HCT116 (cell line): ENCODE measurements at regions not wholly inside any gene's neighbourhood (a gene's known extent, or its start where the extent isn't known, plus 50 kb on each side); places are given as distances from the start of the nearest gene placed in this dataset.

Source experiments
- ATAC-seq: fragments of 200-7000 bp; cut with Tn5 transposase; 2 replicates; pipeline ENCODE4 v1.9.1; 2020; ENCODE audit warnings: mild to moderate bottlenecking, moderate library complexity
- BruUV-seq: library from RNA; stranded (reverse); fragments of 400-500 nt; replicated peaks from 2 replicates; lab custom pipeline; 2021; lab: Mats Ljungman, UMichigan
- CTCF ChIA-PET: fragments of 300-600 bp; sonication (Branson Sonifier 250); formaldehyde crosslinking; loops from one replicate; lab custom pipeline; 2021; ENCODE audit warnings: antibody characterized with exemption; lab: Charles Lee
- POLR2A ChIA-PET: fragments of 300-600, 350-600 bp; sonication (Branson Sonifier 250); formaldehyde crosslinking; loops from one replicate; lab custom pipeline; 2021; ENCODE audit warnings: antibody characterized with exemption; lab: Charles Lee
- RAD21 ChIA-PET, 2 experiments: fragments of 300-600 bp; sonication (Branson Sonifier 250); formaldehyde crosslinking; loops; one replicate each; lab custom pipeline; 2023; ENCODE audit warnings: low total read pairs in 2 of 2; ENCODE audit not compliant: uncharacterized antibody in 2 of 2, unreplicated experiment in 2 of 2, low non-redundant PET in 1 of 2; lab: Charles Lee
- DNase-seq: peaks from one replicate; pipeline ENCODE4 v3.0.0-alpha.2; 2010; ENCODE audit warnings: low read depth, low spot score
- H2AFZ ChIP-seq: fragments of 200-600 bp; shearing (Covaris generic), sonication (generic); 2 replicates; pipeline ENCODE4 v1.6.1; 2017; ENCODE audit warnings: low read depth, mixed run types, mixed read lengths, antibody characterized with exemption, low read length; ENCODE audit not compliant: poor library complexity, severe bottlenecking
- H3K27ac ChIP-seq: 2 replicates; pipeline ENCODE4 v1.5.1; 2012; ENCODE audit warnings: low read depth, low read length
- H3K27me3 ChIP-seq: fragments of 200-600 bp; sonication (generic); 2 replicates; pipeline ENCODE4 v1.6.1; 2016; ENCODE audit warnings: mixed run types, low read length, mixed read lengths; ENCODE audit not compliant: insufficient read depth
- H3K36me3 ChIP-seq, 2 experiments: fragments of 200-500 bp in 1 of 2; fragments of 200-600 bp in 1 of 2; sonication (Bioruptor generic) in 1 of 2; sonication (generic) in 1 of 2; 2 replicates each; pipeline versions ENCODE4 v1.5.1 to v1.6.1; 2014 to 2016; ENCODE audit warnings: low read length in 2 of 2, inconsistent platforms in 1 of 2, mixed read lengths in 1 of 2, mixed run types in 1 of 2; ENCODE audit not compliant: insufficient read depth in 2 of 2, control insufficient read depth in 1 of 2
- H3K4me1 ChIP-seq, 2 experiments: fragments of 200-600 bp in 1 of 2; sonication (generic) in 1 of 2; 2 replicates each; pipeline versions ENCODE4 v1.5.1 to v1.6.1; 2012 to 2017; ENCODE audit warnings: low read length in 2 of 2, inconsistent platforms in 1 of 2, mild to moderate bottlenecking in 1 of 2, mixed read lengths in 1 of 2, mixed run types in 1 of 2, moderate library complexity in 1 of 2; ENCODE audit not compliant: insufficient read depth in 2 of 2, control insufficient read depth in 1 of 2
- H3K4me2 ChIP-seq: fragments of 200-600 bp; sonication (generic); 2 replicates; pipeline ENCODE4 v1.6.1; 2017; ENCODE audit warnings: mixed run types, low read length, mixed read lengths
- H3K4me3 ChIP-seq, 2 experiments: fragments of 200-600 bp in 1 of 2; sonication (generic) in 1 of 2; replicated peaks in 1 of 2; 2 replicates each; pipeline ENCODE4 v1.5.1; 2011 to 2016; ENCODE audit warnings: low read length in 2 of 2, control low read depth in 1 of 2, low read depth in 1 of 2, mild to moderate bottlenecking in 1 of 2, mixed read lengths in 1 of 2, mixed run types in 1 of 2
- H3K79me2 ChIP-seq: fragments of 200-600 bp; sonication (generic); 2 replicates; pipeline ENCODE4 v1.6.1; 2017; ENCODE audit warnings: mild to moderate bottlenecking, mixed run types, low read length, moderate library complexity, mixed read lengths; ENCODE audit not compliant: insufficient read depth
- H3K9ac ChIP-seq: fragments of 200-600 bp; sonication (generic); 2 replicates; pipeline ENCODE4 v1.6.1; 2016; ENCODE audit warnings: low read length, mixed read lengths
- H3K9me2 ChIP-seq: fragments of 200-600 bp; sonication (generic), shearing (Covaris generic); 2 replicates; pipeline ENCODE4 v1.6.1; 2017; ENCODE audit warnings: mixed run types, mild to moderate bottlenecking, moderate library complexity; ENCODE audit not compliant: insufficient read depth
- H3K9me3 ChIP-seq, 2 experiments: fragments of 200-500 bp in 1 of 2; fragments of 200-600 bp in 1 of 2; sonication (Bioruptor generic) in 1 of 2; sonication (generic) in 1 of 2; 2 replicates each; pipeline ENCODE4 v1.6.1; 2014 to 2017; ENCODE audit warnings: low read length in 2 of 2, mixed read lengths in 2 of 2, inconsistent platforms in 1 of 2, low read depth in 1 of 2, mild to moderate bottlenecking in 1 of 2, mixed run types in 1 of 2, moderate library complexity in 1 of 2; ENCODE audit not compliant: control insufficient read depth in 1 of 2, insufficient read depth in 1 of 2
- H4K20me1 ChIP-seq: fragments of 200-600 bp; sonication (generic), shearing (Covaris generic); 2 replicates; pipeline ENCODE4 v1.6.1; 2017; ENCODE audit warnings: mixed run types, mild to moderate bottlenecking, moderate library complexity; ENCODE audit not compliant: insufficient read depth
- CEBPB ChIP-seq: IDR thresholded peaks from 2 replicates; pipeline ENCODE4 v1.6.1; 2012; ENCODE audit warnings: low read depth
- EGR1 ChIP-seq: IDR thresholded peaks from 2 replicates; pipeline ENCODE4 v1.6.1; 2012; ENCODE audit warnings: low read depth
- ELF1 ChIP-seq: IDR thresholded peaks from 2 replicates; pipeline ENCODE4 v1.6.1; 2012; ENCODE audit warnings: low read depth, borderline replicate concordance
- EZH2phosphoT487 ChIP-seq: fragments of 200-600 bp; IDR thresholded peaks from 2 replicates; pipeline ENCODE4 v1.6.1; 2018; ENCODE audit warnings: antibody characterized with exemption, borderline replicate concordance
- FOSL1 ChIP-seq: IDR thresholded peaks from 2 replicates; pipeline ENCODE4 v1.6.1; 2012; ENCODE audit warnings: low read depth
- JUND ChIP-seq: IDR thresholded peaks from 2 replicates; pipeline ENCODE4 v1.6.1; 2012
- POLR2A ChIP-seq: IDR thresholded peaks from 2 replicates; pipeline ENCODE4 v1.7.0; 2011; ENCODE audit warnings: borderline replicate concordance; ENCODE audit not compliant: insufficient read depth, insufficient read length; ENCODE audit errors: extremely low read depth
- POLR2AphosphoS5 ChIP-seq: IDR thresholded peaks from 2 replicates; pipeline ENCODE4 v1.6.1; 2011; ENCODE audit warnings: mild to moderate bottlenecking, low read depth, low read length, moderate library complexity
- SIN3A ChIP-seq: IDR thresholded peaks from 2 replicates; pipeline ENCODE4 v1.6.1; 2012; ENCODE audit warnings: low read depth
- SP1 ChIP-seq: IDR thresholded peaks from 2 replicates; pipeline ENCODE4 v1.6.1; 2012; ENCODE audit warnings: low read depth
- TCF7L2 ChIP-seq: IDR thresholded peaks from 2 replicates; pipeline ENCODE4 v1.7.0; 2011; ENCODE audit warnings: borderline replicate concordance, inconsistent platforms; ENCODE audit not compliant: insufficient read depth, insufficient read length; ENCODE audit errors: extremely low read depth
- ZFX ChIP-seq: fragments of 450-650 bp; IDR thresholded peaks from 2 replicates; pipeline ENCODE4 v1.6.1; 2017
- intact Hi-C: fragments of 100-400 bp; cut with micrococcal nuclease; formaldehyde crosslinking; loops from 2 replicates; pipeline ENCODE4 v1.10.0; 2022
- TF ChIP-seq, protein P1 (sequence below): IDR thresholded peaks from 2 replicates; pipeline ENCODE4 v1.6.1; 2012
- TF ChIP-seq, protein P2 (sequence below): IDR thresholded peaks from 2 replicates; pipeline ENCODE4 v1.6.1; 2012; ENCODE audit warnings: low read depth

DNA sequence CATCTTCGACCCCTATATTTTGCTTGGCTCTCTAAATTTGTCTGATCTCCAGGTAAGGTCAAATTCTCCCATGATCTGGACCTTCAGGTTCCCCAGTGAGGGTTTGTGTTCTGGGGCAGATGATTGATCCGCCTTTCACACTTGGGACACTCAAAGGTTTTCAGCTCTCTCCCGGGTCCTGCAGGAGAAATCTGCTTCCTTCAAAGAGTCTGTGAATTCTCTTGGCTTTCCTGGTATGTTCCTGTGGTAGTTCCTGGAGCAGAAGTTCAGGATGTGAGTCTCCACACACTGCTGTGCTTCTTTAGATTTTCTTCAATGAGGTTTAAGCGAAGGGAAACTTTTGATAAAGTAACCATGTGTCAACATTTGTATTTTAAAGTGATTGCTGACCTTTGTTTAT is 318.0 kb downstream of the TAF11L14 start:
- Histone ChIP-seq H4K20me1 (no peaks in the 10 kb centered on the region), H3K9ac (no peak overlapping the region), H3K79me2 (no peaks in the 10 kb centered on the region), H3K9me2 (no peaks in the 10 kb centered on the region), H3K27me3 (no peaks in the 10 kb centered on the region), H2AFZ (no peak overlapping the region), H3K9me3 (peaks cover 8 to 19% of the 10 kb centered on the region in 2 experiments; a peak in 3 of 4 replicates), H3K4me3 (no peak overlapping the region), H3K4me1 (no peaks in the 10 kb centered on the region), H3K36me3 (no peaks in the 10 kb centered on the region), H3K27ac (no peak overlapping the region), H3K4me2 (no peak overlapping the region)
- RAD21 ChIA-PET: no interaction called here
- TF ChIP-seq SIN3A (no peak), EGR1 (no peak), POLR2AphosphoS5 (no peak), POLR2A (no peak), ELF1 (no peak)
- no TSS peak for BruUV-seq
- POLR2A ChIA-PET: no interaction called here
- intact Hi-C loops: no loop called here
- ATAC-seq (no peak), DNase-seq (no peak)
- CTCF ChIA-PET: no interaction called here

DNA sequence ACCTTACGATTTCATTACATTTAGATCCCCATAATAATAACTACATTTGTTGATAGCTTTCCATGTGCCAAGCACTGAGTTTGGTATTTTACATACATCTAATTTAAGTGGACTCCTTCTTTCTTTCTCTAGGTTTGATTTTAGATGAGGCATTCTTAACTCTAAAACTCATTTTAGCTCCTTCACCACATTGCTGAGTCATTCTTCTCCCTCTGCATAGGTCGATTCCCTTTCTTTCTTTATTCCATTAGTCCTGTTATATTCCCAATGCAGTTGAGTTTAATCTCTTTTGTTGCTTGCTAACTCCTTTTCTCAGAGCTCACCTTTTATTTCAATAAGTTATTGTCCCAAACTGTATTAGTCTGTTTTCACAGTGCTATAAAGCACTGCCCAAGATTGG is 329.8 kb downstream of the TAF11L14 start:
- peaks cover 0 to 24% of the 10 kb centered on the region in 2 experiments; a peak in 3 of 4 replicates for H3K9me3 ChIP-seq
- H3K36me3 ChIP-seq: no peaks in the 10 kb centered on the region
- H3K79me2 ChIP-seq: no peaks in the 10 kb centered on the region
- H3K27me3 ChIP-seq: no peaks in the 10 kb centered on the region
- H3K9ac ChIP-seq: no peak overlapping the region
- BruUV-seq: no TSS peak
- no peak for TF ChIP-seq POLR2A
- TF ChIP-seq, protein P1, sequence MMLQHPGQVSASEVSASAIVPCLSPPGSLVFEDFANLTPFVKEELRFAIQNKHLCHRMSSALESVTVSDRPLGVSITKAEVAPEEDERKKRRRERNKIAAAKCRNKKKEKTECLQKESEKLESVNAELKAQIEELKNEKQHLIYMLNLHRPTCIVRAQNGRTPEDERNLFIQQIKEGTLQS: no peak
- no peak for TF ChIP-seq EGR1
- no peak for TF ChIP-seq ZFX
- no peak for TF ChIP-seq TCF7L2
- TF ChIP-seq, protein P2, sequence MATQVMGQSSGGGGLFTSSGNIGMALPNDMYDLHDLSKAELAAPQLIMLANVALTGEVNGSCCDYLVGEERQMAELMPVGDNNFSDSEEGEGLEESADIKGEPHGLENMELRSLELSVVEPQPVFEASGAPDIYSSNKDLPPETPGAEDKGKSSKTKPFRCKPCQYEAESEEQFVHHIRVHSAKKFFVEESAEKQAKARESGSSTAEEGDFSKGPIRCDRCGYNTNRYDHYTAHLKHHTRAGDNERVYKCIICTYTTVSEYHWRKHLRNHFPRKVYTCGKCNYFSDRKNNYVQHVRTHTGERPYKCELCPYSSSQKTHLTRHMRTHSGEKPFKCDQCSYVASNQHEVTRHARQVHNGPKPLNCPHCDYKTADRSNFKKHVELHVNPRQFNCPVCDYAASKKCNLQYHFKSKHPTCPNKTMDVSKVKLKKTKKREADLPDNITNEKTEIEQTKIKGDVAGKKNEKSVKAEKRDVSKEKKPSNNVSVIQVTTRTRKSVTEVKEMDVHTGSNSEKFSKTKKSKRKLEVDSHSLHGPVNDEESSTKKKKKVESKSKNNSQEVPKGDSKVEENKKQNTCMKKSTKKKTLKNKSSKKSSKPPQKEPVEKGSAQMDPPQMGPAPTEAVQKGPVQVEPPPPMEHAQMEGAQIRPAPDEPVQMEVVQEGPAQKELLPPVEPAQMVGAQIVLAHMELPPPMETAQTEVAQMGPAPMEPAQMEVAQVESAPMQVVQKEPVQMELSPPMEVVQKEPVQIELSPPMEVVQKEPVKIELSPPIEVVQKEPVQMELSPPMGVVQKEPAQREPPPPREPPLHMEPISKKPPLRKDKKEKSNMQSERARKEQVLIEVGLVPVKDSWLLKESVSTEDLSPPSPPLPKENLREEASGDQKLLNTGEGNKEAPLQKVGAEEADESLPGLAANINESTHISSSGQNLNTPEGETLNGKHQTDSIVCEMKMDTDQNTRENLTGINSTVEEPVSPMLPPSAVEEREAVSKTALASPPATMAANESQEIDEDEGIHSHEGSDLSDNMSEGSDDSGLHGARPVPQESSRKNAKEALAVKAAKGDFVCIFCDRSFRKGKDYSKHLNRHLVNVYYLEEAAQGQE: no peak
- no peak for TF ChIP-seq FOSL1
- TF ChIP-seq POLR2AphosphoS5: no peak
- TF ChIP-seq CEBPB: no peak
- no peak for TF ChIP-seq EZH2phosphoT487
- TF ChIP-seq SP1: no peak
- TF ChIP-seq ELF1: no peak
- TF ChIP-seq JUND: no peak
- no peak overlapping the region for H3K4me3 ChIP-seq
- ChIA-PET POLR2A (no interaction called here), CTCF (no interaction called here), RAD21 (no interaction called here)
- H2AFZ ChIP-seq: no peak overlapping the region
- no peak overlapping the region for H3K27ac ChIP-seq
- H4K20me1 ChIP-seq: no peaks in the 10 kb centered on the region
- H3K9me2 ChIP-seq: no peaks in the 10 kb centered on the region
- ATAC-seq (no peak), DNase-seq (no peak)
- intact Hi-C loops: no loop called here
- H3K4me1 ChIP-seq: no peaks in the 10 kb centered on the region
- H3K4me2 ChIP-seq: no peak overlapping the region
